Left lung (tissue), 4 donors: ENCODE measurements at regions not wholly inside any gene's neighbourhood (a gene's known extent, or its start where the extent isn't known, plus 50 kb on each side); places are given as distances from the start of the nearest gene placed in this dataset.

Experiments
- ATAC-seq: fragments of 200-7000 bp; cut with Tn5 transposase; one replicate; pipeline ENCODE4 v1.9.1; 2020; ENCODE audit warnings: moderate library complexity
- DNase-seq, 4 donors: peaks; one replicate each; pipeline ENCODE4 v3.0.0-alpha.2; 2013 to 2020
- H3K27ac ChIP-seq, 2 donors: fragments of 200-600 bp; sonication (generic) in 1 of 2; one replicate each; pipeline versions ENCODE4 v1.5.0 to v1.8.0; 2020 to 2021
- H3K27me3 ChIP-seq, 2 donors: fragments of 200-600 bp; sonication (generic) in 1 of 2; one replicate each; pipeline versions ENCODE4 v1.5.0 to v1.8.0; 2020 to 2021
- H3K36me3 ChIP-seq, 2 donors: fragments of 200-600 bp; sonication (generic) in 1 of 2; one replicate each; pipeline versions ENCODE4 v1.5.0 to v1.8.0; 2020 to 2021
- H3K4me1 ChIP-seq, 2 donors: fragments of 200-600 bp; one replicate each; pipeline ENCODE4 v1.8.0; 2021
- H3K4me3 ChIP-seq, 2 donors: fragments of 200-600 bp; sonication (generic) in 1 of 2; one replicate each; pipeline versions ENCODE4 v1.5.0 to v1.8.0; 2020 to 2021; ENCODE audit warnings: mild to moderate bottlenecking in 1 of 2
- H3K9me3 ChIP-seq, 2 donors: fragments of 200-600 bp; sonication (generic) in 1 of 2; one replicate each; pipeline versions ENCODE4 v1.5.0 to v1.8.0; 2020 to 2021
- CTCF ChIP-seq, 2 donors: fragments of 200-600 bp; sonication (generic) in 1 of 2; IDR thresholded peaks; one replicate each; pipeline versions ENCODE4 v1.5.0 to v1.8.0; 2021; ENCODE audit warnings: antibody characterized with exemption in 2 of 2
- intact Hi-C, 2 donors: fragments of 100-400 bp; cut with DNase I; formaldehyde crosslinking; loops; one replicate each; pipeline versions ENCODE4 v1.11.2 to v1.14.2; 2022
- donor health status: DM: no; HTN: yes; CAD: no.
- donor health status: DM: no; HTN: no; CAD: no.

- Histone ChIP-seq H3K27ac (no peak overlapping the region), H3K36me3 (no peaks in the 10 kb centered on the region), H3K4me3 (no peak overlapping the region), H3K9me3 (peaks cover 0 to 20% of the 10 kb centered on the region in 2 donors), H3K4me1 (no peaks in the 10 kb centered on the region), H3K27me3 (no peaks in the 10 kb centered on the region)
- TF ChIP-seq CTCF (IDR thresholded peaks at IDR 0.05), result no peak
- no peak for ATAC-seq
- DNase-seq, result no peak
- intact Hi-C loops, result no loop called here
Measured at GRCh38 chr6:69494595-69494994, 302.2 kb downstream of the LMBRD1 start.

- peaks cover 0 to 19% of the 10 kb centered on the region in 2 donors for H3K9me3 ChIP-seq
- DNase-seq, result no peak
- H3K36me3 ChIP-seq, result no peaks in the 10 kb centered on the region
- no peak for TF ChIP-seq CTCF (IDR thresholded peaks at IDR 0.05)
- no peak overlapping the region for H3K27ac ChIP-seq
- no peaks in the 10 kb centered on the region for H3K27me3 ChIP-seq
- H3K4me1 ChIP-seq, result no peaks in the 10 kb centered on the region
- ATAC-seq, result no peak
- intact Hi-C loops, result no loop called here
- no peak overlapping the region for H3K4me3 ChIP-seq
Measured at GRCh38 chr6:69489970-69490369, 306.8 kb downstream of the LMBRD1 start.

GRCh38 chr6:69487688-69488087 lies 309.1 kb downstream of the LMBRD1 start:
- ATAC-seq (no peak), DNase-seq (no peak)
- no peaks in the 10 kb centered on the region for H3K4me1 ChIP-seq
- no peak overlapping the region for H3K27ac ChIP-seq
- no peaks in the 10 kb centered on the region for H3K36me3 ChIP-seq
- H3K9me3 ChIP-seq, result peaks cover 0 to 5% of the 10 kb centered on the region in 2 donors
- H3K4me3 ChIP-seq, result no peak overlapping the region
- H3K27me3 ChIP-seq, result no peaks in the 10 kb centered on the region
- no peak for TF ChIP-seq CTCF (IDR thresholded peaks at IDR 0.05)
- intact Hi-C loops, result no loop called here

GRCh38 chr6:69466979-69467570 lies 329.7 kb downstream of the LMBRD1 start:
- Histone ChIP-seq H3K9me3 (peaks cover 0 to 21% of the 10 kb centered on the region in 2 donors), H3K4me1 (no peaks in the 10 kb centered on the region), H3K36me3 (no peaks in the 10 kb centered on the region), H3K4me3 (no peak overlapping the region), H3K27ac (no peak overlapping the region), H3K27me3 (no peaks in the 10 kb centered on the region)
- intact Hi-C loops, result no loop called here
- DNase-seq, result peak in 1 of 4 donors; percentile 72
- no peak for ATAC-seq
- no peak for TF ChIP-seq CTCF (IDR thresholded peaks at IDR 0.05)

- Histone ChIP-seq H3K4me3 (no peak overlapping the region), H3K27ac (no peak overlapping the region), H3K27me3 (no peaks in the 10 kb centered on the region), H3K9me3 (peaks cover 0 to 17% of the 10 kb centered on the region in 2 donors), H3K36me3 (no peaks in the 10 kb centered on the region), H3K4me1 (no peaks in the 10 kb centered on the region)
- intact Hi-C loops, result no loop called here
- TF ChIP-seq CTCF (IDR thresholded peaks at IDR 0.05), result no peak
- ATAC-seq, result no peak
- DNase-seq, result peak in 2 of 4 donors; percentile 28 to 33
Measured at GRCh38 chr6:69465866-69466265, 330.9 kb downstream of the LMBRD1 start.
